ENCODE measurements at regions not wholly inside any gene's neighbourhood (a gene's known extent, or its start where the extent isn't known, plus 50 kb on each side); places are given as distances from the start of the nearest gene placed in this dataset.
"Not testable (repeated sequence)": the region's sequence is repeated elsewhere in the genome, so short reads cannot be mapped to it uniquely, and the experiment has no call there.

- TF ChIP-seq, protein P1, sequence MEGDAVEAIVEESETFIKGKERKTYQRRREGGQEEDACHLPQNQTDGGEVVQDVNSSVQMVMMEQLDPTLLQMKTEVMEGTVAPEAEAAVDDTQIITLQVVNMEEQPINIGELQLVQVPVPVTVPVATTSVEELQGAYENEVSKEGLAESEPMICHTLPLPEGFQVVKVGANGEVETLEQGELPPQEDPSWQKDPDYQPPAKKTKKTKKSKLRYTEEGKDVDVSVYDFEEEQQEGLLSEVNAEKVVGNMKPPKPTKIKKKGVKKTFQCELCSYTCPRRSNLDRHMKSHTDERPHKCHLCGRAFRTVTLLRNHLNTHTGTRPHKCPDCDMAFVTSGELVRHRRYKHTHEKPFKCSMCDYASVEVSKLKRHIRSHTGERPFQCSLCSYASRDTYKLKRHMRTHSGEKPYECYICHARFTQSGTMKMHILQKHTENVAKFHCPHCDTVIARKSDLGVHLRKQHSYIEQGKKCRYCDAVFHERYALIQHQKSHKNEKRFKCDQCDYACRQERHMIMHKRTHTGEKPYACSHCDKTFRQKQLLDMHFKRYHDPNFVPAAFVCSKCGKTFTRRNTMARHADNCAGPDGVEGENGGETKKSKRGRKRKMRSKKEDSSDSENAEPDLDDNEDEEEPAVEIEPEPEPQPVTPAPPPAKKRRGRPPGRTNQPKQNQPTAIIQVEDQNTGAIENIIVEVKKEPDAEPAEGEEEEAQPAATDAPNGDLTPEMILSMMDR (conservative IDR thresholded peaks at IDR 0.05) = no peak
- no peak overlapping the region for H3K27ac ChIP-seq
Measured at GRCh38 chr13:26483546-26483945, 73.9 kb upstream of the WASF3 start.

- H3K27ac ChIP-seq = no peak overlapping the region
- TF ChIP-seq, protein P1 (conservative IDR thresholded peaks at IDR 0.05) = no peak
Measured at GRCh38 chr13:26484196-26484595, 73.3 kb upstream of the WASF3 start.

DNA sequence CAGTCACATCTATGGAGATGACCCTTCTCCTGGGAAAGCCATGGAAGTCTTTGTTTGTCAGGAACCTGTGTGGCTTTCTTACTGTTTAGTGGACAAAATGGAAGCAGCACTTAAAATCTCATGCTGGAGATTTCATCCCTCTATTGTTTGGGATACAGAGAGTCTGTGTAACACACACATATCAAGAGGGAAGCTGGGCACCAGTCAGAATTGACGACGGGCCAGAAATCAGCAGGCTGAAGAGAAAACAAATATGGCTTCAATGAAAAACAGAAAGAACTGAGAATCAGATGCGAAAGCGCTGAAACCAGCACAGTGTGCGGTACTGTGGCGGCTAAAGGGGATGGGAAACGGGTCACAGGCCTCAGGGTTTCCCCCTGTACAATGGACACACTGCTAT is 72.2 kb upstream of the WASF3 start:
- TF ChIP-seq, protein P1 (conservative IDR thresholded peaks at IDR 0.05) = no peak

GRCh38 chr13:26485786-26486185 is 71.7 kb upstream of the WASF3 start:
- TF ChIP-seq, protein P1 (conservative IDR thresholded peaks at IDR 0.05) = no peak
- H3K27ac ChIP-seq = peak overlapping the region; percentile 50

More for the DNA sequence above, 72.2 kb upstream of the WASF3 start:
- H3K27ac ChIP-seq = peak overlapping the region; percentile 50

GRCh38 chr13:26486550-26486949 is 70.9 kb upstream of the WASF3 start:
- peak overlapping the region; percentile 50 for H3K27ac ChIP-seq
- TF ChIP-seq, protein P1 (conservative IDR thresholded peaks at IDR 0.05) = no peak

- TF ChIP-seq, protein P1 (conservative IDR thresholded peaks at IDR 0.05) = no peak
- no peak overlapping the region for H3K27ac ChIP-seq
Measured at GRCh38 chr13:26487781-26488180, 69.7 kb upstream of the WASF3 start.

DNA sequence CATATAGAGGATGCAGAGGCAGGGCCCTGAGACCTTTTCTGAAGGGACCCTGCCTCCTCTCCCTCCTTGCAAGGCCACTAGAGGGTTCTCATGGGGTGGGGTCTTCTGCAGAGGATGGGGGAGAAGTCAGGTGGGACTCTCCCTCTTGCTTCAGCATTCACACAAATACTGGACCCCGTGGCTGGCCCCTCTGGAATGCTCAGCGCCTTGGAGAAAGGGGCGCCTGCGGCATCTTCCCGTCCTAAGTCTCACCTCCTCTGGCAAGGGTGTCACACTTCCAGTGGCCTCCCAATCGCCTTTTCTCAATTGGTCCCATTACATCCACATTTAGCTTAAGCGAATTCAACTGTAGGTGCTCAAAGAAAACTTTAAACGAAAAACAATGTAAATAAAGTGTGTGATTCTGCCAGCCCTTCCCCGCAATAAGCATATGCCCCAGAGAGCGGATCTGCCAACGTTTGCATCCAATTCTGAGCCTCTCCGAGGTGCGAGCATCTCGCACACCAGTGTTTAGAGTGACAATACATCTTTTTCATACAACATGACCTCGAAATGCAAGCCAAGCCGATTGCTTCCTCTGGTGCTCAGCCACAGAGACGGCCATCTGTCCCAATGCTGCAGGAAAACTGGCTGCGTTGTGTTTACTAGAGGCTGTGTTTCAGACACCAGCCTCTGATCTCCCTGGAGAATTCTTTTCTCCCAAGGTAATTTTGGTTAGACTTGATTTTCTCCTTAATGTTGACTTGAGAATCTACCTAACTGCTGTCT is 69.1 kb upstream of the WASF3 start:
- TF ChIP-seq, protein P1 (conservative IDR thresholded peaks at IDR 0.05) = no peak
- H3K27ac ChIP-seq = no peak overlapping the region

DNA sequence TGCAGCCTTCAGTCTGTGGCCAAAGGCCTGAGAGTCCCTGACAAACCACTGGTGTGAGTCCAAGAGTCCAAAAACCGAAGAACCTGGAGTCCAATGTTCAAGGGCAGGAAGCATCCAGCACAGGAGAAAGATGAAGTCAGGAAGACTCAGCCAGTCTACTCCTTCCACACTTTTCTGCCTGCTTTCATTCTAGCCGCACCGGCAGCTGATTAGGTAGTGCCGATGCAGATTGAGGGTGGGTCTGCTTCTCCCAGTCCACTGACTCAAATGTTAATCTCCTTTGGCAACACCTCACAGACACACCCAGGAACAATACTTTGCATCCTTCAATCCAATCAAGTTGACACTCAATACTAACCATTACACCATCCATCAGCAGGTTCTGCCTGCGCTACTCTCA is 65.2 kb upstream of the WASF3 start:
- not testable (repeated sequence) for H3K27ac ChIP-seq

Data from VCaP (cell line).